Caco-2 (cell line): ENCODE measurements at regions not wholly inside any gene's neighbourhood (a gene's known extent, or its start where the extent isn't known, plus 50 kb on each side); places are given as distances from the start of the nearest gene placed in this dataset.

Experiments used
- BruUV-seq: library from RNA; stranded (reverse); fragments of 400-500 nt; replicated peaks from 2 replicates; lab custom pipeline; 2021; lab: Mats Ljungman, UMichigan
- CTCF ChIA-PET: fragments of 300-600 bp; sonication (Branson Sonifier 250); formaldehyde crosslinking; loops from one replicate; lab custom pipeline; 2022; ENCODE audit warnings: antibody characterized with exemption; lab: Charles Lee
- POLR2A ChIA-PET: fragments of 300-600 bp; sonication (Branson Sonifier 250); formaldehyde crosslinking; loops from one replicate; lab custom pipeline; 2022; ENCODE audit warnings: antibody characterized with exemption; lab: Charles Lee
- DNase-seq, 2 experiments: peaks; one replicate each; pipeline versions ENCODE4 v3.0.0 to v3.0.0-alpha.2; 2020 to 2022
- H3K27me3 ChIP-seq: replicated peaks from 2 replicates; pipeline ENCODE4 v1.6.0; 2011; ENCODE audit warnings: low read length; ENCODE audit not compliant: control insufficient read depth, insufficient read depth
- H3K36me3 ChIP-seq: 2 replicates; pipeline ENCODE4 v1.5.1; 2011; ENCODE audit warnings: low read length; ENCODE audit not compliant: control insufficient read depth, insufficient read depth
- H3K4me1 ChIP-seq: fragments of 250-450 bp; sonication (Bioruptor Pico); 2 replicates; pipeline ENCODE4 v1.5.1; 2020; ENCODE audit warnings: mild to moderate bottlenecking
- H3K4me3 ChIP-seq: 2 replicates; pipeline ENCODE4 v1.5.1; 2011; ENCODE audit warnings: low read depth, mild to moderate bottlenecking, control low read depth, low read length
- H3K9me3 ChIP-seq: fragments of 250-450 bp; sonication (Bioruptor Pico); 2 replicates; pipeline ENCODE4 v1.5.1; 2020; ENCODE audit warnings: mild to moderate bottlenecking, moderate library complexity
- H3K27ac Mint-ChIP-seq: one replicate; pipeline ENCODE4 v1.8.0; 2022; ENCODE audit warnings: mixed read lengths; ENCODE audit not compliant: unreplicated experiment
- H3K27me3 Mint-ChIP-seq: one replicate; pipeline ENCODE4 v1.8.0; 2022; ENCODE audit warnings: mixed read lengths; ENCODE audit not compliant: insufficient read depth, unreplicated experiment
- H3K36me3 Mint-ChIP-seq: one replicate; pipeline ENCODE4 v1.8.0; 2022; ENCODE audit warnings: mild to moderate bottlenecking, mixed read lengths; ENCODE audit not compliant: insufficient read depth, unreplicated experiment
- H3K4me1 Mint-ChIP-seq: one replicate; pipeline ENCODE4 v1.8.0; 2022; ENCODE audit warnings: low read depth, mixed read lengths; ENCODE audit not compliant: unreplicated experiment
- H3K4me3 Mint-ChIP-seq: one replicate; pipeline ENCODE4 v1.8.0; 2022; ENCODE audit warnings: mild to moderate bottlenecking, moderate library complexity, mixed read lengths; ENCODE audit not compliant: unreplicated experiment
- H3K9me3 Mint-ChIP-seq: one replicate; pipeline ENCODE4 v1.8.0; 2022; ENCODE audit warnings: mixed read lengths; ENCODE audit not compliant: unreplicated experiment
- intact Hi-C: fragments of 100-400 bp; cut with micrococcal nuclease; formaldehyde crosslinking; loops from one replicate; pipeline ENCODE4 v1.10.0; 2022; ENCODE audit not compliant: unreplicated experiment
- TF ChIP-seq, protein P1 (sequence below), 2 experiments: fragments of 200-600 bp in 1 of 2; IDR thresholded peaks; 1 replicate in 1 of 2; 2 replicates in 1 of 2; pipeline versions ENCODE4 v1.5.1 to v1.8.0; 2011 to 2022; ENCODE audit warnings: antibody characterized with exemption in 1 of 2, control low read depth in 1 of 2, inconsistent platforms in 1 of 2, low read depth in 1 of 2, low read length in 1 of 2, mild to moderate bottlenecking in 1 of 2, moderate library complexity in 1 of 2; ENCODE audit not compliant: insufficient read depth in 1 of 2, severe bottlenecking in 1 of 2, unreplicated experiment in 1 of 2

DNA sequence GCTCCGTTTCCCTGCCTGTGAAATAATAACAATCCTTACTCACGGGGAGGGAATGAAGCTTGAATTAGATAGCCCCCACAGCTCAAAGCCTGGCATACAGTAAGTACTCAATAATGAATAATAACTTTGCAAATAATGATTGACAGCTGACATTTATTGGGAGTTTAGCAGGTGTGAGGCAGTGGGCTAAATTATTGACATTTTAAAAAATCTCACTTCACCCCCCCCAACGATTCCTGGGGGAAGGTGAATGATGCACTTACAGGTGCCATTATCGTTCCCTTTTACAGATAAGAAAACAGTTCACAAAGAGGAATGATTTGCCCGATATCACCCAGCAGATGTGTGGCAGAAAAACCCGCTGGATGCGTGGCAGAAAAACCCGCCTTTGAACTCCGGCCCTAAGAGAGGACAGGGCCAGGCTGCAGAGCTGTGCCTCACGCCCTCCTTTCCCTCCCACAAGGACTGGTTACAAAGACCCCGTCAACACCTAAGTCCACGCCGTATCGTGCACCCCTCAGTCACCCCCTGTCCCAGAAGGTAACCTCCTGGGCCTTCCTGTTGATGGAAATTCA lies 114.2 kb upstream of the PTPN1 start:
- Histone ChIP-seq H3K4me1 (peaks cover 45% of the 10 kb centered on the region), H3K9me3 (no peaks in the 10 kb centered on the region), H3K27me3 (no peaks in the 10 kb centered on the region), H3K4me3 (no peak overlapping the region), H3K36me3 (no peaks in the 10 kb centered on the region)
- no peak overlapping the region for H3K27ac Mint-ChIP-seq
- no peak overlapping the region for H3K4me3 Mint-ChIP-seq
- peaks cover 33% of the 10 kb centered on the region for H3K4me1 Mint-ChIP-seq
- no peaks in the 10 kb centered on the region for H3K27me3 Mint-ChIP-seq
- ChIA-PET POLR2A (no interaction called here), CTCF (no interaction called here)
- intact Hi-C loops: no loop called here
- BruUV-seq: no TSS peak
- H3K9me3 Mint-ChIP-seq: no peaks in the 10 kb centered on the region
- DNase-seq: no peak
- TF ChIP-seq, protein P1, sequence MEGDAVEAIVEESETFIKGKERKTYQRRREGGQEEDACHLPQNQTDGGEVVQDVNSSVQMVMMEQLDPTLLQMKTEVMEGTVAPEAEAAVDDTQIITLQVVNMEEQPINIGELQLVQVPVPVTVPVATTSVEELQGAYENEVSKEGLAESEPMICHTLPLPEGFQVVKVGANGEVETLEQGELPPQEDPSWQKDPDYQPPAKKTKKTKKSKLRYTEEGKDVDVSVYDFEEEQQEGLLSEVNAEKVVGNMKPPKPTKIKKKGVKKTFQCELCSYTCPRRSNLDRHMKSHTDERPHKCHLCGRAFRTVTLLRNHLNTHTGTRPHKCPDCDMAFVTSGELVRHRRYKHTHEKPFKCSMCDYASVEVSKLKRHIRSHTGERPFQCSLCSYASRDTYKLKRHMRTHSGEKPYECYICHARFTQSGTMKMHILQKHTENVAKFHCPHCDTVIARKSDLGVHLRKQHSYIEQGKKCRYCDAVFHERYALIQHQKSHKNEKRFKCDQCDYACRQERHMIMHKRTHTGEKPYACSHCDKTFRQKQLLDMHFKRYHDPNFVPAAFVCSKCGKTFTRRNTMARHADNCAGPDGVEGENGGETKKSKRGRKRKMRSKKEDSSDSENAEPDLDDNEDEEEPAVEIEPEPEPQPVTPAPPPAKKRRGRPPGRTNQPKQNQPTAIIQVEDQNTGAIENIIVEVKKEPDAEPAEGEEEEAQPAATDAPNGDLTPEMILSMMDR (IDR thresholded peaks at IDR 0.05; ENCODE audit: insufficient read depth in 1 of 2, low read depth in 1 of 2, low read length in 1 of 2, severe bottlenecking in 1 of 2, unreplicated experiment in 1 of 2): no peak
- H3K36me3 Mint-ChIP-seq: peaks cover 6% of the 10 kb centered on the region

DNA sequence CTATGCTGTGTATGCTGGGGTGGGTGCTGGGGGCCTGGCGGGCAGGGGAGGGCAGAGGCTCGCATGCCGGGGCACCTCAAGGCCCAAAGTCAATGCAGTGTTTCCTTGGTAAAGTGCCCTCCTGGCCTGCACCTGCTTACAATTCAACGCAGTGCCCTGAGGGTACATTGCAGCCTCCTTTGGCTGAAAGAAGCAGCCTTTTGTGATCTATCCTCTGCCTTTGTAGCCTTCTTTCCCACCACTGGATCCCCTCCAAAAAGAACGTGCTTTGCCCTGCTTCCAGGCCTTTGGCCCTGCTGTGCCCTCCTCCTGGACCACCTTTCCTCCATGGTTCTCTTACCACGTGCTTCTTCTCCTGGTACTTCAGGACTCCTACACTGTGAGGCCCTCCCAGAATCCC lies 113.6 kb upstream of the PTPN1 start:
- Mint-ChIP-seq H3K27ac (peak overlapping the region; percentile 46), H3K4me1 (peaks cover 27% of the 10 kb centered on the region), H3K27me3 (no peaks in the 10 kb centered on the region), H3K36me3 (peaks cover 6% of the 10 kb centered on the region), H3K9me3 (no peaks in the 10 kb centered on the region), H3K4me3 (no peak overlapping the region)
- Histone ChIP-seq H3K27me3 (no peaks in the 10 kb centered on the region), H3K4me1 (peaks cover 43% of the 10 kb centered on the region), H3K4me3 (no peak overlapping the region), H3K9me3 (no peaks in the 10 kb centered on the region), H3K36me3 (no peaks in the 10 kb centered on the region)
- TF ChIP-seq, protein P1 (IDR thresholded peaks at IDR 0.05; ENCODE audit: insufficient read depth in 1 of 2, low read depth in 1 of 2, low read length in 1 of 2, severe bottlenecking in 1 of 2, unreplicated experiment in 1 of 2): no peak
- intact Hi-C loops: no loop called here
- no TSS peak for BruUV-seq
- POLR2A ChIA-PET: no interaction called here
- CTCF ChIA-PET: no interaction called here
- DNase-seq: no peak

DNA sequence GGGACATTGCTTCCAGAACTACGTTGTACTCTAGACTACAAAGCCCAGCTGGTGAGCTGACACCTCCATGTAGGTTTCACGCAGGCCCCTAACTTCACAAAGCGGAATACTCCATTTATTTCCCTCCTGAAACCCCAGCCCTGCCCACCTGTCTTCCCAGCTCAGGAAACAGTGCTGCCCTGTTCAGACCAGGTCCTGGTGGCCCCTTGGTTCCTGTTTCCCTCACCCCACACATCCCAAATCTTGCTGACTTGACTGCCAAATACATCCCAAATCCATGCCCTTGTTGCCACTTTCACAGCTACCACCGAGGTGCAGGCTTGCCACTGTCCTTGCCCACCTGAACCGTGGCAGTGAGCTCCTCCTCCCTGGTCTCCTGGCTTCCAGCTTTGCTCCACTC lies 113.1 kb upstream of the PTPN1 start:
- Histone ChIP-seq H3K4me1 (peaks cover 38% of the 10 kb centered on the region), H3K27me3 (no peaks in the 10 kb centered on the region), H3K4me3 (no peak overlapping the region), H3K9me3 (no peaks in the 10 kb centered on the region), H3K36me3 (no peaks in the 10 kb centered on the region)
- TF ChIP-seq, protein P1 (IDR thresholded peaks at IDR 0.05; ENCODE audit: insufficient read depth in 1 of 2, low read depth in 1 of 2, low read length in 1 of 2, severe bottlenecking in 1 of 2, unreplicated experiment in 1 of 2): no peak
- Mint-ChIP-seq H3K4me3 (no peak overlapping the region), H3K4me1 (peaks cover 25% of the 10 kb centered on the region), H3K36me3 (peaks cover 6% of the 10 kb centered on the region), H3K9me3 (no peaks in the 10 kb centered on the region), H3K27ac (peak overlapping the region; percentile 46), H3K27me3 (no peaks in the 10 kb centered on the region)
- intact Hi-C loops: no loop called here
- DNase-seq: no peak
- POLR2A ChIA-PET: interaction anchor here (0.6 to 0.7 kb wide), 2 partner anchors 18 to 391 kb away, joined by 5 to 7 read pairs; no protein-coding TSS in a partner anchor
- BruUV-seq: no TSS peak
- CTCF ChIA-PET: interaction anchor here (0.7 kb wide), 1 partner anchor 114 kb away, joined by 4 read pairs; no protein-coding TSS in a partner anchor
